Astrocyte (in vitro differentiated cells and primary cell): ENCODE measurements at regions not wholly inside any gene's neighbourhood (a gene's known extent, or its start where the extent isn't known, plus 50 kb on each side); places are given as distances from the start of the nearest gene placed in this dataset.

Source experiments
- DNase-seq: peaks from one replicate; pipeline ENCODE4 v3.0.0-alpha.2; 2010; ENCODE audit warnings: low read depth
- FAIRE-seq: peaks from 2 replicates; lab custom pipeline; 2011; peaks lifted over from hg19 to GRCh38; lab: Jason Lieb, UNC
- H2AFZ ChIP-seq: 2 replicates; pipeline ENCODE4 v1.6.0; 2012; ENCODE audit warnings: low read depth, low read length, inconsistent platforms
- H3K27ac ChIP-seq: 2 replicates; pipeline ENCODE4 v1.5.1; 2011; ENCODE audit warnings: low read depth, low read length, inconsistent platforms
- H3K27me3 ChIP-seq: 2 replicates; pipeline ENCODE4 v1.6.0; 2011; ENCODE audit warnings: low read length, inconsistent platforms; ENCODE audit not compliant: insufficient read depth
- H3K36me3 ChIP-seq: 2 replicates; pipeline ENCODE4 v1.5.1; 2011; ENCODE audit warnings: low read length, inconsistent platforms; ENCODE audit not compliant: insufficient read depth
- H3K4me1 ChIP-seq: 2 replicates; pipeline ENCODE4 v1.5.1; 2011; ENCODE audit warnings: low read length, inconsistent platforms; ENCODE audit not compliant: insufficient read depth
- H3K4me2 ChIP-seq: 2 replicates; pipeline ENCODE4 v1.6.0; 2012; ENCODE audit warnings: low read length, inconsistent platforms
- H3K4me3 ChIP-seq: 2 replicates; pipeline ENCODE4 v1.5.1; 2011; ENCODE audit warnings: low read depth, mild to moderate bottlenecking, low read length, inconsistent platforms; ENCODE audit not compliant: insufficient read depth
- H3K79me2 ChIP-seq: 2 replicates; pipeline ENCODE4 v1.6.0; 2012; ENCODE audit warnings: mild to moderate bottlenecking, low read length, inconsistent platforms; ENCODE audit not compliant: insufficient read depth
- H3K9ac ChIP-seq: 2 replicates; pipeline ENCODE4 v1.6.0; 2012; ENCODE audit warnings: mild to moderate bottlenecking, low read length, inconsistent platforms
- H3K9me3 ChIP-seq: 2 replicates; pipeline ENCODE4 v1.5.1; 2012; ENCODE audit warnings: low read depth, mild to moderate bottlenecking, low read length, inconsistent platforms; ENCODE audit not compliant: insufficient read depth
- H4K20me1 ChIP-seq: 2 replicates; pipeline ENCODE4 v1.6.0; 2012; ENCODE audit warnings: low read length, inconsistent platforms; ENCODE audit not compliant: insufficient read depth
- H3K27ac Mint-ChIP-seq: one replicate; pipeline ENCODE4 v1.8.0; 2021; ENCODE audit warnings: mild to moderate bottlenecking, mixed read lengths; ENCODE audit not compliant: unreplicated experiment
- H3K27me3 Mint-ChIP-seq: one replicate; pipeline ENCODE4 v1.8.0; 2021; ENCODE audit warnings: low read depth, mixed read lengths; ENCODE audit not compliant: unreplicated experiment
- H3K36me3 Mint-ChIP-seq: one replicate; pipeline ENCODE4 v1.8.0; 2021; ENCODE audit warnings: low read depth, mixed read lengths; ENCODE audit not compliant: unreplicated experiment
- H3K4me1 Mint-ChIP-seq: one replicate; pipeline ENCODE4 v1.8.0; 2021; ENCODE audit warnings: low read depth, mixed read lengths; ENCODE audit not compliant: unreplicated experiment
- H3K4me3 Mint-ChIP-seq: one replicate; pipeline ENCODE4 v1.8.0; 2021; ENCODE audit warnings: mild to moderate bottlenecking, moderate library complexity, mixed read lengths; ENCODE audit not compliant: unreplicated experiment
- H3K9me3 Mint-ChIP-seq: one replicate; pipeline ENCODE4 v1.8.0; 2021; ENCODE audit warnings: mild to moderate bottlenecking, mixed read lengths; ENCODE audit not compliant: unreplicated experiment
- EZH2 ChIP-seq: IDR thresholded peaks from 2 replicates; pipeline ENCODE4 v1.6.1; 2012; ENCODE audit warnings: mild to moderate bottlenecking, low read length, inconsistent platforms; ENCODE audit not compliant: insufficient read depth
- TF ChIP-seq, protein P1 (sequence below): IDR thresholded peaks from 2 replicates; pipeline ENCODE4 v1.5.1; 2011; ENCODE audit warnings: low read depth, mild to moderate bottlenecking, inconsistent platforms, low read length, moderate library complexity; ENCODE audit not compliant: insufficient read depth

DNA sequence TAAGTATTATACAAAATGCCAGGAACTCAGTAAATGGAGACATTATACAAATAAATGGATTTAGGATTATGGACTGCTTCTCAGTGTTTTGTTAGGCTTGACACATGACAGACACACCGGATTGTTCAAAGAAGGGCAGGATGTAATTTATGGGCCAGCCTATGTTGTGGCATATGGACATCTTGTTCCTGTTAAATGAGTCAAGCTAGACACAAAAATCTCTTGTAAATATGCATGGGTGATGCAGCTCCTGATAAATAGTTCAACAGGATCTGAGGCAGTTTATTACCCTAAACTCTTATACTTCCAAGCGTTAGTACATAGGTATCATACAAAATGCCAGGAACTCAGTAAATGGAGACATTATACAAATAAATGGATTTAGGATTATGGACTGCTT, 502.3 kb downstream of the TBC1D4 start:
- no peak overlapping the region for H3K27ac Mint-ChIP-seq
- FAIRE-seq: no peak
- Histone ChIP-seq H3K4me3 (no peak overlapping the region), H3K4me1 (no peaks in the 10 kb centered on the region), H4K20me1 (no peaks in the 10 kb centered on the region), H3K4me2 (no peak overlapping the region), H2AFZ (no peak overlapping the region), H3K27me3 (no peaks in the 10 kb centered on the region), H3K27ac (no peak overlapping the region), H3K79me2 (no peaks in the 10 kb centered on the region), H3K9ac (no peak overlapping the region), H3K36me3 (no peaks in the 10 kb centered on the region), H3K9me3 (no peaks in the 10 kb centered on the region)
- no peaks in the 10 kb centered on the region for H3K4me1 Mint-ChIP-seq
- no peak for DNase-seq
- H3K9me3 Mint-ChIP-seq: no peaks in the 10 kb centered on the region
- TF ChIP-seq, protein P1, sequence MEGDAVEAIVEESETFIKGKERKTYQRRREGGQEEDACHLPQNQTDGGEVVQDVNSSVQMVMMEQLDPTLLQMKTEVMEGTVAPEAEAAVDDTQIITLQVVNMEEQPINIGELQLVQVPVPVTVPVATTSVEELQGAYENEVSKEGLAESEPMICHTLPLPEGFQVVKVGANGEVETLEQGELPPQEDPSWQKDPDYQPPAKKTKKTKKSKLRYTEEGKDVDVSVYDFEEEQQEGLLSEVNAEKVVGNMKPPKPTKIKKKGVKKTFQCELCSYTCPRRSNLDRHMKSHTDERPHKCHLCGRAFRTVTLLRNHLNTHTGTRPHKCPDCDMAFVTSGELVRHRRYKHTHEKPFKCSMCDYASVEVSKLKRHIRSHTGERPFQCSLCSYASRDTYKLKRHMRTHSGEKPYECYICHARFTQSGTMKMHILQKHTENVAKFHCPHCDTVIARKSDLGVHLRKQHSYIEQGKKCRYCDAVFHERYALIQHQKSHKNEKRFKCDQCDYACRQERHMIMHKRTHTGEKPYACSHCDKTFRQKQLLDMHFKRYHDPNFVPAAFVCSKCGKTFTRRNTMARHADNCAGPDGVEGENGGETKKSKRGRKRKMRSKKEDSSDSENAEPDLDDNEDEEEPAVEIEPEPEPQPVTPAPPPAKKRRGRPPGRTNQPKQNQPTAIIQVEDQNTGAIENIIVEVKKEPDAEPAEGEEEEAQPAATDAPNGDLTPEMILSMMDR: no peak
- TF ChIP-seq EZH2: no peak
- no peaks in the 10 kb centered on the region for H3K36me3 Mint-ChIP-seq
- H3K4me3 Mint-ChIP-seq: no peak overlapping the region
- no peaks in the 10 kb centered on the region for H3K27me3 Mint-ChIP-seq

DNA sequence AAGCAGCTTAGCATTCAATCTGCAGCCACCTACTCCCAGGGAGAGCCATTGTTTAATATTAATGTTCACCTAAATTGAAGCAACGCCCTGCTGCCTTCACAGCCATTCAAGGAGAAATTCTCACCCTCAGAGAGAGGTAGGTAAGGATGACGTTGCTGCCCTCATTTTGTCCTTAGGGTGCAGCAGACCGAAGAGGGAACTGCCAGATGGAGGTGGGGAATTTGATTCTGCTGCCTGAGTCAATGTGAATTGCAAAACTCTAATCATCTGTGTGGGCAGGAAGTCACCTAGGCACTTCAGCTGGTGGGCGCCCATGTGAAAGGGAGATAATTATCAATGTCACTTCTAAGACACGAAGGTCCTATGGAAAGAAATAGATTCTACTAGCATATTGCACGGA, 503.4 kb downstream of the TBC1D4 start:
- TF ChIP-seq, protein P1: no peak
- TF ChIP-seq EZH2: no peak
- Mint-ChIP-seq H3K4me3 (no peak overlapping the region), H3K27ac (no peak overlapping the region), H3K36me3 (no peaks in the 10 kb centered on the region), H3K4me1 (no peaks in the 10 kb centered on the region), H3K27me3 (no peaks in the 10 kb centered on the region), H3K9me3 (no peaks in the 10 kb centered on the region)
- no peaks in the 10 kb centered on the region for H3K79me2 ChIP-seq
- no peak overlapping the region for H3K27ac ChIP-seq
- DNase-seq: no peak
- H3K4me1 ChIP-seq: no peaks in the 10 kb centered on the region
- H2AFZ ChIP-seq: no peak overlapping the region
- no peaks in the 10 kb centered on the region for H3K9me3 ChIP-seq
- no peak for FAIRE-seq
- no peaks in the 10 kb centered on the region for H3K27me3 ChIP-seq
- H3K36me3 ChIP-seq: no peaks in the 10 kb centered on the region
- H3K4me3 ChIP-seq: no peak overlapping the region
- H4K20me1 ChIP-seq: no peaks in the 10 kb centered on the region
- H3K9ac ChIP-seq: no peak overlapping the region
- H3K4me2 ChIP-seq: no peak overlapping the region

DNA sequence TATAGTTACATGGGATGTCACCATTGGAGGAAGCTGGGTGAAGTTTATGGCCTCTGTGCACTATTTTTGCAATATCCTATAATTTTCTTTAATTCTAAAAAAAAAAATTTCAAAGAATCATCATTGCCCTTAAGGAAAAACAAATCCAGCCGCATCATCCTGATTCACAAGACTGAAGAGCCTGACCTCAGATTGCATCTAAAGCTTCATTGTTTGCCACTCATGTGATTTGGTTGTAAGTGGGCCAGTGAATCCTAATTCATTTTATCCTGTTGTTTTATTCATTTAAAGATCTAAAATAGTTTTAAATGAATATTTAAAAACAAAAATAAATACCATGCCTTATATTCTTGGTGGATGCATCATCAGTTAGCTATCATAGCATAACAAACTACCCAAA, 504.5 kb downstream of the TBC1D4 start:
- no peak for FAIRE-seq
- no peak overlapping the region for H2AFZ ChIP-seq
- no peak for TF ChIP-seq EZH2
- TF ChIP-seq, protein P1: no peak
- no peaks in the 10 kb centered on the region for H3K79me2 ChIP-seq
- no peak overlapping the region for H3K27ac Mint-ChIP-seq
- H3K27ac ChIP-seq: no peak overlapping the region
- H3K4me3 Mint-ChIP-seq: no peak overlapping the region
- H3K4me1 ChIP-seq: no peaks in the 10 kb centered on the region
- H3K9me3 ChIP-seq: no peaks in the 10 kb centered on the region
- H3K36me3 ChIP-seq: no peaks in the 10 kb centered on the region
- no peaks in the 10 kb centered on the region for H3K9me3 Mint-ChIP-seq
- H3K27me3 ChIP-seq: no peaks in the 10 kb centered on the region
- no peaks in the 10 kb centered on the region for H3K4me1 Mint-ChIP-seq
- no peaks in the 10 kb centered on the region for H3K36me3 Mint-ChIP-seq
- H3K4me2 ChIP-seq: no peak overlapping the region
- no peak overlapping the region for H3K4me3 ChIP-seq
- H4K20me1 ChIP-seq: no peaks in the 10 kb centered on the region
- no peak overlapping the region for H3K9ac ChIP-seq
- H3K27me3 Mint-ChIP-seq: no peaks in the 10 kb centered on the region
- DNase-seq: no peak
